GM12872 (cell line): ENCODE measurements at regions not wholly inside any gene's neighbourhood (a gene's known extent, or its start where the extent isn't known, plus 50 kb on each side); places are given as distances from the start of the nearest gene placed in this dataset.

Experiments
- TF ChIP-seq, protein P1 (sequence below): IDR thresholded peaks from 3 replicates; pipeline ENCODE4 v1.5.1; 2011; ENCODE audit warnings: low read depth, mild to moderate bottlenecking, low read length, moderate library complexity; ENCODE audit not compliant: insufficient read depth

GRCh38 chr10:58980826-58981415 lies 195.5 kb upstream of the PHYHIPL start:
- TF ChIP-seq, protein P1, sequence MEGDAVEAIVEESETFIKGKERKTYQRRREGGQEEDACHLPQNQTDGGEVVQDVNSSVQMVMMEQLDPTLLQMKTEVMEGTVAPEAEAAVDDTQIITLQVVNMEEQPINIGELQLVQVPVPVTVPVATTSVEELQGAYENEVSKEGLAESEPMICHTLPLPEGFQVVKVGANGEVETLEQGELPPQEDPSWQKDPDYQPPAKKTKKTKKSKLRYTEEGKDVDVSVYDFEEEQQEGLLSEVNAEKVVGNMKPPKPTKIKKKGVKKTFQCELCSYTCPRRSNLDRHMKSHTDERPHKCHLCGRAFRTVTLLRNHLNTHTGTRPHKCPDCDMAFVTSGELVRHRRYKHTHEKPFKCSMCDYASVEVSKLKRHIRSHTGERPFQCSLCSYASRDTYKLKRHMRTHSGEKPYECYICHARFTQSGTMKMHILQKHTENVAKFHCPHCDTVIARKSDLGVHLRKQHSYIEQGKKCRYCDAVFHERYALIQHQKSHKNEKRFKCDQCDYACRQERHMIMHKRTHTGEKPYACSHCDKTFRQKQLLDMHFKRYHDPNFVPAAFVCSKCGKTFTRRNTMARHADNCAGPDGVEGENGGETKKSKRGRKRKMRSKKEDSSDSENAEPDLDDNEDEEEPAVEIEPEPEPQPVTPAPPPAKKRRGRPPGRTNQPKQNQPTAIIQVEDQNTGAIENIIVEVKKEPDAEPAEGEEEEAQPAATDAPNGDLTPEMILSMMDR: no peak

DNA sequence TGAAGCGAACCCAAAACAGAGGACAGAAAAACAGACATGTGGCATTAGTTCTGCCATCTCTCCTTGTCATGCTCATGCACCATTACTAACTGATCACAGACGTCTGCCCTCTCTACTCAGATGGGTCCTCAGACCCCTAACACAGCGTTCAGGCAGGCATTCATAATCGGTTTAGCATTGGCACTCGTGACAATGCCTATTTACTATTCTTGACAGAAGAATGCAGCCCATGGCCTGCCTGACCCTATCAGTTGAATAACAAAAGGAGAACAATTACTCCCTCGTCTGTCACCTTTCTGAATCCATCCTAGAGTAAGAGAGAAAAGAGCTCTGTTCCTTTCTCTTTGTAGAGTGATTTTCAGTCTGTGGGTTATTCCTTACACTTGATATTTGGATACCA lies 194.6 kb upstream of the PHYHIPL start:
- TF ChIP-seq, protein P1: no peak

GRCh38 chr10:58982470-58983239 lies 193.8 kb upstream of the PHYHIPL start:
- TF ChIP-seq, protein P1: no peak

GRCh38 chr10:58985216-58985615 lies 191.2 kb upstream of the PHYHIPL start:
- TF ChIP-seq, protein P1: no peak

- TF ChIP-seq, protein P1: no peak
Observed at GRCh38 chr10:58989486-58990039, 186.9 kb upstream of the PHYHIPL start.

- TF ChIP-seq, protein P1: no peak
Observed at GRCh38 chr10:58990693-58991092, 185.8 kb upstream of the PHYHIPL start.

- TF ChIP-seq, protein P1: no peak
Observed at GRCh38 chr10:58991856-58992255, 184.6 kb upstream of the PHYHIPL start.
